22Rv1 (cell line): ENCODE measurements at regions not wholly inside any gene's neighbourhood (a gene's known extent, or its start where the extent isn't known, plus 50 kb on each side); places are given as distances from the start of the nearest gene placed in this dataset.

ENCODE experiments used
- CTCF ChIP-seq: fragments of 450-650 bp; IDR thresholded peaks from 2 replicates; pipeline ENCODE4 v1.5.1; 2017; ENCODE audit warnings: mild to moderate bottlenecking
- ZFX ChIP-seq: fragments of 450-650 bp; IDR thresholded peaks from 2 replicates; pipeline ENCODE4 v1.6.1; 2017; ENCODE audit warnings: antibody characterized with exemption, borderline replicate concordance

- TF ChIP-seq CTCF (no peak), ZFX (no peak)
These were observed 99.8 kb upstream of the CDH5 start for GRCh38 chr16:66266436-66267291.
